Osteoblast (primary cell): ENCODE measurements at regions not wholly inside any gene's neighbourhood (a gene's known extent, or its start where the extent isn't known, plus 50 kb on each side); places are given as distances from the start of the nearest gene placed in this dataset.

Experiments
- DNase-seq: peaks from one replicate; pipeline ENCODE4 v3.0.0; 2011; ENCODE audit warnings: low spot score, mixed read lengths; ENCODE audit not compliant: insufficient read length; ENCODE audit errors: missing footprints
- H2AFZ ChIP-seq: 2 replicates; pipeline ENCODE4 v1.6.0; 2011; ENCODE audit warnings: mild to moderate bottlenecking, low read length
- H3K27ac ChIP-seq: 2 replicates; pipeline ENCODE4 v1.5.1; 2011; ENCODE audit warnings: mild to moderate bottlenecking, low read depth, low read length, moderate library complexity
- H3K27me3 ChIP-seq: 2 replicates; pipeline ENCODE4 v1.6.0; 2012; ENCODE audit warnings: mild to moderate bottlenecking, control low read depth, inconsistent platforms, low read length, moderate library complexity; ENCODE audit not compliant: insufficient read depth
- H3K36me3 ChIP-seq: 2 replicates; pipeline ENCODE4 v1.5.1; 2011; ENCODE audit warnings: mild to moderate bottlenecking, low read length, control low read depth, moderate library complexity; ENCODE audit not compliant: insufficient read depth
- H3K4me1 ChIP-seq: 2 replicates; pipeline ENCODE4 v1.5.1; 2011; ENCODE audit warnings: mild to moderate bottlenecking, low read length, control low read depth, moderate library complexity; ENCODE audit not compliant: insufficient read depth
- H3K4me2 ChIP-seq: 2 replicates; pipeline ENCODE4 v1.6.0; 2011; ENCODE audit warnings: mild to moderate bottlenecking, low read length; ENCODE audit not compliant: insufficient read depth
- H3K4me3 ChIP-seq: fragments of 200-600 bp; sonication (generic); 3 replicates; pipeline ENCODE4 v1.5.1; 2012; ENCODE audit warnings: mild to moderate bottlenecking, low read length, inconsistent platforms; ENCODE audit not compliant: insufficient read depth
- H3K79me2 ChIP-seq: 2 replicates; pipeline ENCODE4 v1.6.0; 2012; ENCODE audit warnings: mild to moderate bottlenecking, low read length, control low read depth, inconsistent platforms; ENCODE audit not compliant: insufficient read depth
- H3K9me3 ChIP-seq: 2 replicates; pipeline ENCODE4 v1.5.1; 2011; ENCODE audit warnings: low read depth, low read length, control low read depth
- H4K20me1 ChIP-seq: 2 replicates; pipeline ENCODE4 v1.6.0; 2012; ENCODE audit warnings: mild to moderate bottlenecking, low read length, control low read depth; ENCODE audit not compliant: insufficient read depth
- TF ChIP-seq, protein P1 (sequence below): IDR thresholded peaks from 2 replicates; pipeline ENCODE4 v1.5.1; 2011; ENCODE audit warnings: mild to moderate bottlenecking, low read depth, low read length, moderate library complexity; ENCODE audit errors: extremely low read depth

DNA sequence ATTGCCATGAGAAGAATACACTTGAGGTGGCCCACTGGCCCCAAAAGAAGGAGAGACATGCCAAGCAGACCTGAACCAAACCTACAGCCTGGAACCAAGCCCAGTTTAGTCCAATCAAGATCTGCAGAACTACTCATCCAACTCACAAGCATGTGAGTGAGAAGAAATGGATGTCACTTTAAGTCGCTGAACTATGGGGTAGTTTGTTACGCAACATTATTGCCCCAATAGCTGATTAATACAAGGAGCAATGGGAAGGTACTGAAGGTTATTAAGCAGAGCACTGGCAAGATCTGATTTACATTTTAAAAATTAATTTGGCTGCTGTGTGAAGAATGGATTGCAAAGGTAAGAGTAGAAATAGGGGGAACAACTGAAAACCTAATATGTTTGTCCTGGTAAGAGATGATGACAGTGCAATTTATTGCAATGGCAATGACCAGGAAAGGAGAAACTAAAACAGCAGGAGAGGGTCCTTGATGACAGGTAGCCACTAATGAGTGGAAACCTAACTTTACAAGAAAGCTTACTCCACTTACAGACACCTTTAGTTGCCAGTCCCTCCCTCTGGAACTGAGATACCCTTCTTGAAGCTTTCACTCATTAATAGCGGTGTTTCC, 132.9 kb upstream of the GRIA1 start:
- H3K36me3 ChIP-seq: no peaks in the 10 kb centered on the region
- DNase-seq: no peak
- H3K27me3 ChIP-seq: no peaks in the 10 kb centered on the region
- no peaks in the 10 kb centered on the region for H4K20me1 ChIP-seq
- no peaks in the 10 kb centered on the region for H3K9me3 ChIP-seq
- TF ChIP-seq, protein P1, sequence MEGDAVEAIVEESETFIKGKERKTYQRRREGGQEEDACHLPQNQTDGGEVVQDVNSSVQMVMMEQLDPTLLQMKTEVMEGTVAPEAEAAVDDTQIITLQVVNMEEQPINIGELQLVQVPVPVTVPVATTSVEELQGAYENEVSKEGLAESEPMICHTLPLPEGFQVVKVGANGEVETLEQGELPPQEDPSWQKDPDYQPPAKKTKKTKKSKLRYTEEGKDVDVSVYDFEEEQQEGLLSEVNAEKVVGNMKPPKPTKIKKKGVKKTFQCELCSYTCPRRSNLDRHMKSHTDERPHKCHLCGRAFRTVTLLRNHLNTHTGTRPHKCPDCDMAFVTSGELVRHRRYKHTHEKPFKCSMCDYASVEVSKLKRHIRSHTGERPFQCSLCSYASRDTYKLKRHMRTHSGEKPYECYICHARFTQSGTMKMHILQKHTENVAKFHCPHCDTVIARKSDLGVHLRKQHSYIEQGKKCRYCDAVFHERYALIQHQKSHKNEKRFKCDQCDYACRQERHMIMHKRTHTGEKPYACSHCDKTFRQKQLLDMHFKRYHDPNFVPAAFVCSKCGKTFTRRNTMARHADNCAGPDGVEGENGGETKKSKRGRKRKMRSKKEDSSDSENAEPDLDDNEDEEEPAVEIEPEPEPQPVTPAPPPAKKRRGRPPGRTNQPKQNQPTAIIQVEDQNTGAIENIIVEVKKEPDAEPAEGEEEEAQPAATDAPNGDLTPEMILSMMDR: no peak
- no peak overlapping the region for H3K4me2 ChIP-seq
- no peak overlapping the region for H2AFZ ChIP-seq
- H3K27ac ChIP-seq: no peak overlapping the region
- no peak overlapping the region for H3K4me3 ChIP-seq
- no peaks in the 10 kb centered on the region for H3K4me1 ChIP-seq
- H3K79me2 ChIP-seq: no peaks in the 10 kb centered on the region

DNA sequence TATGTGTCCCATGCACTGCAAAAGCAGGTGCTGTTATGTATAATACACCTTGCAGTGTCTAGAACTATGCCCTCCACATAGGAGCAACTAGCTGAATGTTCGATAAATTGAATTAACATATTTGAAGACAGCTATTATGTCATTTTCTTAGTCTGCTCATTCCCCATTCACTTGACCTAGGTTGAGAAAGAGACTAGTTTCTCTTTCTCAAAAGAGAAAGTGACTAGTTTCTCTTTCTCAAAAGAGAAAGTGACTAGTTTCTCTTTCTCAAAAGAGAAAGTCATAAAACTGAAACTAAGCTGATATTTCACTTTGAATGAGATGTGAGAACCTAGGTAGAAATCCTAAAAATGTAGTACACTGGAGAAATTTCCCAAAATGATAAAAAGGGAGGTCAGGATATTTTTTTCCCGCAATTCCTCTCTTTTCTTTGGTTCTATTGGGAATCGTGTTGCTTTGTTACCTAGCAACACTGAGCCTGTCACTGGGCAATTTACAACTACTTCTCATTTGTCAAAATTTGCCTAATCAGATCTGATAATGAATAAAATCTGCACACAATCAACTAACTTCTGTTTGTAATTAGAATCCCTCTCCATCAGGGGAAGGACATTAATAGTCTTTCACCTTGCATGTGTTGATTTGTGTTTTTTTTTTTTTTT, 132.0 kb upstream of the GRIA1 start:
- H3K9me3 ChIP-seq: no peaks in the 10 kb centered on the region
- no peaks in the 10 kb centered on the region for H4K20me1 ChIP-seq
- H3K4me1 ChIP-seq: no peaks in the 10 kb centered on the region
- H3K27ac ChIP-seq: no peak overlapping the region
- peak overlapping the region; percentile 39 for H3K4me2 ChIP-seq
- H2AFZ ChIP-seq: no peak overlapping the region
- no peaks in the 10 kb centered on the region for H3K79me2 ChIP-seq
- no peaks in the 10 kb centered on the region for H3K36me3 ChIP-seq
- DNase-seq: no peak
- peak overlapping the region; percentile 30 for H3K4me3 ChIP-seq
- TF ChIP-seq, protein P1: no peak
- no peaks in the 10 kb centered on the region for H3K27me3 ChIP-seq

DNA sequence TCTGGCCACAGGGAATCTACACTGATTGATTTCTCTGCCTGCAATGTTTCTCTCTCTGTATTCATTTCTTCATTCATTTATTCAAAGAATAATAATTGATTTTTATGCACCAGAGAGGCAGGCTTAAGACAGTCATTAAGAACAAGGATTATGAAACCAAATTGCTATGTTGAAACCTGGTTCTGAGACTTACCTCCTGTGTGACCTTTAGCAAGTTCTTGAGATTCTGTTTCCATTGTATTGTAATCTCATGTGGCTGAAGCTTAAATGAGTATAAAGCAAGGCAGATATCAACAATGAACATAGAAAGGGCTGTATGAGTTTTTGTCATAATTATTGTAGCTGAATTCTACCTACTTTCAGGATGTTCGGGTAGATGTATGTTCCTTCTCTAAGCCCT, 129.6 kb upstream of the GRIA1 start:
- H3K27ac ChIP-seq: no peak overlapping the region
- H3K4me2 ChIP-seq: no peak overlapping the region
- no peaks in the 10 kb centered on the region for H4K20me1 ChIP-seq
- no peaks in the 10 kb centered on the region for H3K36me3 ChIP-seq
- H2AFZ ChIP-seq: no peak overlapping the region
- H3K79me2 ChIP-seq: no peaks in the 10 kb centered on the region
- no peaks in the 10 kb centered on the region for H3K9me3 ChIP-seq
- TF ChIP-seq, protein P1: no peak
- DNase-seq: no peak
- H3K4me3 ChIP-seq: no peak overlapping the region
- H3K4me1 ChIP-seq: no peaks in the 10 kb centered on the region
- H3K27me3 ChIP-seq: no peaks in the 10 kb centered on the region

DNA sequence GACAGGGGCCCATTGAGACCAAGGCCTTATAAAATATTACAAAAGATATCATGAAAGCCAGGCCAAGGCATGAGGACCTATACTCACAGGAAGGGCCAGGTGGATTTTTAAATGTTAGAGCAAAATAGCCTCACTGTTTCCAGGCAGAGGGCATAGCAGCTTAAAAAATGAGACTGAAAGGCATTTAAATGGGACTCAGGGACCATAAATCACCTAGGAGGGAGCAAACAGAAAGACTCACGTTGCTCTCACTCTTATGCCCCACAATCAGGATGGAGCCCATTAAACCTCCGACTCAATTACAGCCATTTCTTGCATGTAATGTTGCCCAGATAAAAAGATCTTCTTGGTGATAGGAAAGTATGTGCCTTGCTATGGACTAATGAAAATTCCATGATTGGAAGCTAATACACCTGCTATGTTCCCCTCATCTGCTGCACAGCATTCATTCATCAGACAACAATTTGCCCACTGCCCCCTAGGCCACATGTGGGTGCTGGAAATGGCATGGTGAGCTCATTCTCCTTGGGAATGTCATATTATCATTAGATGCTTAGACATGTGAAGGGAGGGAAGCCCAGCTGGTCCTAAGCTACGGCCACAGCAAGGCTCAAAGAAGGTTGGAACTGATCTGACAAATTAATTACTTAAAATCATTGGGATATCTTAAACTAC, 128.6 kb upstream of the GRIA1 start:
- no peaks in the 10 kb centered on the region for H3K79me2 ChIP-seq
- no peak overlapping the region for H2AFZ ChIP-seq
- H3K27ac ChIP-seq: no peak overlapping the region
- no peak overlapping the region for H3K4me3 ChIP-seq
- H3K36me3 ChIP-seq: no peaks in the 10 kb centered on the region
- H4K20me1 ChIP-seq: no peaks in the 10 kb centered on the region
- no peak overlapping the region for H3K4me2 ChIP-seq
- H3K4me1 ChIP-seq: no peaks in the 10 kb centered on the region
- TF ChIP-seq, protein P1: no peak
- H3K9me3 ChIP-seq: no peaks in the 10 kb centered on the region
- DNase-seq: no peak
- no peaks in the 10 kb centered on the region for H3K27me3 ChIP-seq
